ENCODE measurements at regions not wholly inside any gene's neighbourhood (a gene's known extent, or its start where the extent isn't known, plus 50 kb on each side); places are given as distances from the start of the nearest gene placed in this dataset.

DNA sequence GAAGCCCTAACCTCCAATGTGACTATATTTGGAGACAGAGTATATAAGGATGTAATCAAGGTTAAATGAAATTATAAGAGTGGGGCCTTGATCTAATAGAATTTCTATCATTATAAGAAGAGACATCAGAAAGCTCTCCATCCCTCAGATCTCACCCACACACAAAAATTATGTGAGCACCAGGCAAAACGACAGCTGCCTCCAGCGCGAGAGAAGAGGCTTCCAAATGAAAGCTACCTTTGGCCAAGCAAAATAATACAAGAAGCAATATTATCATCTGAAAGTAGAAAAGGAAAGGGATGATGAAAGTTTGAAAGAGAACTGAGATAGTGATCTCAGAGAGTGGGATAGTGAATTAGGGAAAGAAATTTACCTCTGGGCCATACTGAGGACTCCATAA is 1192.5 kb downstream of the NXPH1 start:
- TF ChIP-seq, protein P1, sequence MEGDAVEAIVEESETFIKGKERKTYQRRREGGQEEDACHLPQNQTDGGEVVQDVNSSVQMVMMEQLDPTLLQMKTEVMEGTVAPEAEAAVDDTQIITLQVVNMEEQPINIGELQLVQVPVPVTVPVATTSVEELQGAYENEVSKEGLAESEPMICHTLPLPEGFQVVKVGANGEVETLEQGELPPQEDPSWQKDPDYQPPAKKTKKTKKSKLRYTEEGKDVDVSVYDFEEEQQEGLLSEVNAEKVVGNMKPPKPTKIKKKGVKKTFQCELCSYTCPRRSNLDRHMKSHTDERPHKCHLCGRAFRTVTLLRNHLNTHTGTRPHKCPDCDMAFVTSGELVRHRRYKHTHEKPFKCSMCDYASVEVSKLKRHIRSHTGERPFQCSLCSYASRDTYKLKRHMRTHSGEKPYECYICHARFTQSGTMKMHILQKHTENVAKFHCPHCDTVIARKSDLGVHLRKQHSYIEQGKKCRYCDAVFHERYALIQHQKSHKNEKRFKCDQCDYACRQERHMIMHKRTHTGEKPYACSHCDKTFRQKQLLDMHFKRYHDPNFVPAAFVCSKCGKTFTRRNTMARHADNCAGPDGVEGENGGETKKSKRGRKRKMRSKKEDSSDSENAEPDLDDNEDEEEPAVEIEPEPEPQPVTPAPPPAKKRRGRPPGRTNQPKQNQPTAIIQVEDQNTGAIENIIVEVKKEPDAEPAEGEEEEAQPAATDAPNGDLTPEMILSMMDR (IDR thresholded peaks at IDR 0.05), result no peak
- TF ChIP-seq POLR2A (IDR thresholded peaks at IDR 0.05), result no peak

Data from testis (tissue), 2 donors.